Effector memory CD4-positive, alpha-beta T cell (primary cell): ENCODE measurements at regions not wholly inside any gene's neighbourhood (a gene's known extent, or its start where the extent isn't known, plus 50 kb on each side); places are given as distances from the start of the nearest gene placed in this dataset.

Source experiments
- DNase-seq, 3 donors: peaks; one replicate each; pipeline ENCODE4 v3.0.0-alpha.2; 2020
- H3K27ac ChIP-seq: 2 replicates; pipeline ENCODE4 v1.7.0; 2013; ENCODE audit warnings: mild to moderate bottlenecking, low read length, moderate library complexity; ENCODE audit not compliant: insufficient read depth, poor library complexity, severe bottlenecking
- H3K27me3 ChIP-seq: replicated peaks from 2 replicates; pipeline ENCODE4 v1.7.0; 2013; ENCODE audit warnings: mild to moderate bottlenecking, low read length; ENCODE audit not compliant: insufficient read depth, control insufficient read depth, poor library complexity, severe bottlenecking
- H3K36me3 ChIP-seq: 2 replicates; pipeline ENCODE4 v1.7.0; 2013; ENCODE audit warnings: mild to moderate bottlenecking, low read length, moderate library complexity; ENCODE audit not compliant: control insufficient read depth, insufficient read depth
- H3K4me1 ChIP-seq: 2 replicates; pipeline ENCODE4 v1.7.0; 2013; ENCODE audit warnings: low read length, mild to moderate bottlenecking; ENCODE audit not compliant: control insufficient read depth, insufficient read depth, poor library complexity, severe bottlenecking
- H3K4me3 ChIP-seq: 2 replicates; pipeline ENCODE4 v1.7.0; 2013; ENCODE audit warnings: low read length, low read depth, mild to moderate bottlenecking; ENCODE audit not compliant: insufficient read depth, poor library complexity, severe bottlenecking
- H3K9me3 ChIP-seq: 2 replicates; pipeline ENCODE4 v1.7.0; 2013; ENCODE audit warnings: mild to moderate bottlenecking, low read length, moderate library complexity; ENCODE audit not compliant: control insufficient read depth

GRCh38 chr2:57429831-57430230, 616.8 kb upstream of the VRK2 start:
- Histone ChIP-seq H3K36me3 (no peaks in the 10 kb centered on the region), H3K4me3 (no peak overlapping the region), H3K27me3 (no peaks in the 10 kb centered on the region), H3K4me1 (no peaks in the 10 kb centered on the region), H3K27ac (no peak overlapping the region), H3K9me3 (no peaks in the 10 kb centered on the region)
- DNase-seq: no peak

- no peak for DNase-seq
- no peak overlapping the region for H3K27ac ChIP-seq
- H3K4me1 ChIP-seq: no peaks in the 10 kb centered on the region
- no peaks in the 10 kb centered on the region for H3K27me3 ChIP-seq
- no peak overlapping the region for H3K4me3 ChIP-seq
- H3K9me3 ChIP-seq: no peaks in the 10 kb centered on the region
- H3K36me3 ChIP-seq: no peaks in the 10 kb centered on the region
Measured at GRCh38 chr2:57432528-57432927, 614.1 kb upstream of the VRK2 start.

GRCh38 chr2:57434441-57434840, 612.2 kb upstream of the VRK2 start:
- H3K4me3 ChIP-seq: no peak overlapping the region
- H3K9me3 ChIP-seq: no peaks in the 10 kb centered on the region
- no peaks in the 10 kb centered on the region for H3K4me1 ChIP-seq
- no peak for DNase-seq
- no peaks in the 10 kb centered on the region for H3K27me3 ChIP-seq
- H3K36me3 ChIP-seq: no peaks in the 10 kb centered on the region
- no peak overlapping the region for H3K27ac ChIP-seq

- H3K9me3 ChIP-seq: no peaks in the 10 kb centered on the region
- H3K27me3 ChIP-seq: no peaks in the 10 kb centered on the region
- no peak overlapping the region for H3K4me3 ChIP-seq
- no peak overlapping the region for H3K27ac ChIP-seq
- H3K4me1 ChIP-seq: no peaks in the 10 kb centered on the region
- H3K36me3 ChIP-seq: no peaks in the 10 kb centered on the region
- no peak for DNase-seq
Measured at GRCh38 chr2:57434972-57435371, 611.6 kb upstream of the VRK2 start.

- Histone ChIP-seq H3K36me3 (no peaks in the 10 kb centered on the region), H3K4me1 (no peaks in the 10 kb centered on the region), H3K9me3 (no peaks in the 10 kb centered on the region), H3K27ac (no peak overlapping the region), H3K4me3 (no peak overlapping the region), H3K27me3 (no peaks in the 10 kb centered on the region)
- no peak for DNase-seq
Measured at GRCh38 chr2:57437077-57437476, 609.5 kb upstream of the VRK2 start.

- no peak overlapping the region for H3K4me3 ChIP-seq
- H3K9me3 ChIP-seq: no peaks in the 10 kb centered on the region
- no peaks in the 10 kb centered on the region for H3K4me1 ChIP-seq
- no peaks in the 10 kb centered on the region for H3K27me3 ChIP-seq
- DNase-seq: no peak
- no peaks in the 10 kb centered on the region for H3K36me3 ChIP-seq
- H3K27ac ChIP-seq: no peak overlapping the region
Measured at GRCh38 chr2:57440437-57440836, 606.2 kb upstream of the VRK2 start.

- Histone ChIP-seq H3K27me3 (no peaks in the 10 kb centered on the region), H3K36me3 (no peaks in the 10 kb centered on the region), H3K4me3 (no peak overlapping the region), H3K27ac (no peak overlapping the region), H3K4me1 (no peaks in the 10 kb centered on the region), H3K9me3 (no peaks in the 10 kb centered on the region)
- no peak for DNase-seq
Measured at GRCh38 chr2:57443086-57443485, 603.5 kb upstream of the VRK2 start.

- Histone ChIP-seq H3K4me3 (no peak overlapping the region), H3K4me1 (no peaks in the 10 kb centered on the region), H3K27ac (no peak overlapping the region), H3K9me3 (no peaks in the 10 kb centered on the region), H3K27me3 (no peaks in the 10 kb centered on the region), H3K36me3 (no peaks in the 10 kb centered on the region)
- no peak for DNase-seq
Measured at GRCh38 chr2:57443973-57444521, 602.6 kb upstream of the VRK2 start.

- Histone ChIP-seq H3K27me3 (no peaks in the 10 kb centered on the region), H3K4me1 (no peaks in the 10 kb centered on the region)
- DNase-seq: no peak
Measured at GRCh38 chr2:57444752-57445430, 601.7 kb upstream of the VRK2 start.

GRCh38 chr2:57448816-57449215, 597.8 kb upstream of the VRK2 start:
- no peak overlapping the region for H3K27ac ChIP-seq

More at GRCh38 chr2:57444752-57445430, 601.7 kb upstream of the VRK2 start:
- no peaks in the 10 kb centered on the region for H3K36me3 ChIP-seq
- H3K9me3 ChIP-seq: no peaks in the 10 kb centered on the region
- H3K27ac ChIP-seq: no peak overlapping the region
- H3K4me3 ChIP-seq: no peak overlapping the region

More at GRCh38 chr2:57448816-57449215, 597.8 kb upstream of the VRK2 start:
- no peak for DNase-seq
- Histone ChIP-seq H3K36me3 (no peaks in the 10 kb centered on the region), H3K4me1 (no peaks in the 10 kb centered on the region), H3K27me3 (no peaks in the 10 kb centered on the region), H3K9me3 (no peaks in the 10 kb centered on the region), H3K4me3 (no peak overlapping the region)
